Uterus (tissue), 3 donors: ENCODE measurements at regions not wholly inside any gene's neighbourhood (a gene's known extent, or its start where the extent isn't known, plus 50 kb on each side); places are given as distances from the start of the nearest gene placed in this dataset.

Source experiments
- DNase-seq, 2 donors: peaks; one replicate each; pipeline ENCODE4 v3.0.0-alpha.2; 2019 to 2020
- H3K27ac ChIP-seq, 2 donors: fragments of 200-600 bp; sonication (generic); 1 replicate in 1 of 2; 2 replicates in 1 of 2; pipeline ENCODE4 v1.5.1; 2016 to 2018
- H3K27me3 ChIP-seq, 2 donors: fragments of 200-600 bp; sonication (generic); one replicate each; pipeline ENCODE4 v1.5.1; 2018 to 2019; ENCODE audit warnings: control low read depth in 1 of 2
- H3K36me3 ChIP-seq, 2 donors: fragments of 200-600 bp; sonication (generic); one replicate each; pipeline ENCODE4 v1.5.1; 2019; ENCODE audit warnings: control low read depth in 1 of 2
- H3K4me1 ChIP-seq, 2 donors: fragments of 200-600 bp; sonication (generic); one replicate each; pipeline ENCODE4 v1.5.1; 2018 to 2019; ENCODE audit warnings: control low read depth in 1 of 2
- H3K4me3 ChIP-seq, 2 donors: fragments of 200-600 bp; sonication (generic); 1 replicate in 1 of 2; 2 replicates in 1 of 2; pipeline ENCODE4 v1.5.1; 2018 to 2019; ENCODE audit warnings: mild to moderate bottlenecking in 1 of 2
- H3K9me3 ChIP-seq, 2 donors: fragments of 200-600 bp; sonication (generic); one replicate each; pipeline ENCODE4 v1.5.1; 2019; ENCODE audit warnings: control low read depth in 1 of 2
- CTCF ChIP-seq, 4 experiments: fragments of 200-600 bp in 2 of 4; fragments of 450-650 bp in 2 of 4; sonication (generic) in 2 of 4; IDR thresholded peaks; one replicate each; pipeline ENCODE4 v1.5.1; 2016 to 2019; ENCODE audit warnings: antibody characterized with exemption in 4 of 4, mild to moderate bottlenecking in 2 of 4, moderate library complexity in 1 of 4
- POLR2A ChIP-seq, 2 donors: fragments of 450-650 bp; IDR thresholded peaks; one replicate each; pipeline ENCODE4 v1.6.1; 2016; ENCODE audit warnings: antibody characterized with exemption in 2 of 2, mild to moderate bottlenecking in 1 of 2, moderate library complexity in 1 of 2
- intact Hi-C: fragments of 100-400 bp; cut with DNase I; formaldehyde crosslinking; loops from one replicate; pipeline ENCODE4 v1.15.1; 2023; ENCODE audit warnings: low total_unique reads
- donor health status: DM: yes; HTN: yes; CAD: no.

- intact Hi-C loops: no loop called here
- Histone ChIP-seq H3K4me3 (no peak overlapping the region), H3K4me1 (no peaks in the 10 kb centered on the region), H3K27ac (no peak overlapping the region), H3K27me3 (no peaks in the 10 kb centered on the region), H3K36me3 (no peaks in the 10 kb centered on the region), H3K9me3 (no peaks in the 10 kb centered on the region)
- no peak for DNase-seq
- TF ChIP-seq POLR2A (IDR thresholded peaks at IDR 0.05) (no peak), CTCF (IDR thresholded peaks at IDR 0.05) (no peak)
These were observed 327.9 kb downstream of the CXXC4 start for GRCh38 chr4:104166749-104167148.

GRCh38 chr4:104163820-104164219, 330.9 kb downstream of the CXXC4 start:
- Histone ChIP-seq H3K4me1 (no peaks in the 10 kb centered on the region), H3K4me3 (no peak overlapping the region), H3K9me3 (no peaks in the 10 kb centered on the region), H3K36me3 (no peaks in the 10 kb centered on the region), H3K27ac (no peak overlapping the region), H3K27me3 (no peaks in the 10 kb centered on the region)
- TF ChIP-seq CTCF (IDR thresholded peaks at IDR 0.05) (no peak), POLR2A (IDR thresholded peaks at IDR 0.05) (no peak)
- no peak for DNase-seq
- intact Hi-C loops: no loop called here

DNA sequence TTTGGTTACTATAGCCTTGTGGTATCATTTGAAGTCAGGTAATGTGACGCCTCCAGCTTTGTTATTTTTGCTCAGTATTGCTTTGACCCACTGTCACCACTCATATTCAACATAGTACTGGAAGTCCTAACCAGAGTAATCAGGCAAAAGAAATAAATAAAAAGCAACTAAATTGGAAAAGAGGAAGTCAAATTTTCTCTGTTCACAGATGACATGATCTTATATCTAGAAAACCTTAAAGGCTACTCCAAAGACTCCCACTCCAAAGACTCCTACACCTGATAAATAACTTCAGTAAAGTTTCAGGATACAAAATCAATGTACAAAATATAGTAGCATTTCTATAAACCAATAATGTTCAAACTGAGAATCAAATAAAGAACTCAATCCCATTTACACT, 348.6 kb downstream of the CXXC4 start:
- no peak for DNase-seq
- no peak overlapping the region for H3K27ac ChIP-seq
- H3K4me3 ChIP-seq: no peak overlapping the region
- no peaks in the 10 kb centered on the region for H3K9me3 ChIP-seq
- no peaks in the 10 kb centered on the region for H3K4me1 ChIP-seq
- H3K36me3 ChIP-seq: no peaks in the 10 kb centered on the region
- no peaks in the 10 kb centered on the region for H3K27me3 ChIP-seq
- TF ChIP-seq CTCF (IDR thresholded peaks at IDR 0.05) (no peak), POLR2A (IDR thresholded peaks at IDR 0.05) (no peak)
- intact Hi-C loops: no loop called here

DNA sequence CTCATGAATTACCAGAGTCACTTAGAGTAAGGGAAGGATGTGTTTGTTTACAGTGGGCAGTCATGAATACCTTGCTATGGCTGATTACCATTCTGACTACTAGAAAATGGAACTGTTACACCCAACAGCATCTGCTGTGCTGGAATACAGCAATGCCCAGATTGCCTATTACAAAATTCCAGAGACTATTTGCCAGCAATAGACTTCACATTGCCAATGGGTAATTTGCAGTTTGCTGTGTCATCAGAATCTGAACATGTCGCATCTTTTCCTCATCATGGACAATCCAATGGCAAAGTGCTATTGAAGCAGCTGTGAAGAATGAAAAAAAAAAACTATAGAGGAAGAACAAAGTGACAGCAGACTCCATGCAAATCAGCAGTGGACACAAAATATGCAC, 356.6 kb downstream of the CXXC4 start:
- intact Hi-C loops: no loop called here
- no peaks in the 10 kb centered on the region for H3K36me3 ChIP-seq
- TF ChIP-seq CTCF (IDR thresholded peaks at IDR 0.05): no peak
- TF ChIP-seq POLR2A (IDR thresholded peaks at IDR 0.05): no peak

GRCh38 chr4:104129243-104129642, 365.5 kb downstream of the CXXC4 start:
- no peak for DNase-seq
- H3K27me3 ChIP-seq: no peaks in the 10 kb centered on the region
- TF ChIP-seq CTCF (IDR thresholded peaks at IDR 0.05) (no peak), POLR2A (IDR thresholded peaks at IDR 0.05) (no peak)
- intact Hi-C loops: no loop called here
- no peak overlapping the region for H3K4me3 ChIP-seq
- H3K36me3 ChIP-seq: no peaks in the 10 kb centered on the region
- no peaks in the 10 kb centered on the region for H3K9me3 ChIP-seq
- H3K27ac ChIP-seq: no peak overlapping the region
- H3K4me1 ChIP-seq: no peaks in the 10 kb centered on the region

More for the DNA sequence above, 356.6 kb downstream of the CXXC4 start:
- H3K9me3 ChIP-seq: no peaks in the 10 kb centered on the region
- H3K27ac ChIP-seq: no peak overlapping the region
- H3K4me3 ChIP-seq: no peak overlapping the region
- H3K4me1 ChIP-seq: no peaks in the 10 kb centered on the region
- no peaks in the 10 kb centered on the region for H3K27me3 ChIP-seq
- no peak for DNase-seq
